ENCODE measurements at regions not wholly inside any gene's neighbourhood (a gene's known extent, or its start where the extent isn't known, plus 50 kb on each side); places are given as distances from the start of the nearest gene placed in this dataset.

- H3K9ac ChIP-seq (ENCODE audit: insufficient read depth, low read length, poor library complexity, severe bottlenecking) = no peak overlapping the region
- no peak overlapping the region for H2AFZ ChIP-seq (ENCODE audit: insufficient read depth, low read depth, low read length, poor library complexity, severe bottlenecking)
- no peak overlapping the region for H3K4me3 Mint-ChIP-seq
- no peak overlapping the region for H3K27ac ChIP-seq (ENCODE audit: low read depth in 1 of 2, low read length in 2 of 2)
- H3K4me2 ChIP-seq (replicated peaks; ENCODE audit: extremely low read depth, low read length, poor library complexity, severe bottlenecking) = no peak overlapping the region
- peaks cover 3% of the 10 kb centered on the region for H3K4me1 Mint-ChIP-seq
- H3K36me3 Mint-ChIP-seq = no peaks in the 10 kb centered on the region
- intact Hi-C loops (cut with micrococcal nuclease) = no loop called here
- no CpG with 5 or more reads among the region's 1 CpG for WGBS (ENCODE audit: insufficient coverage)
- H4K20me1 ChIP-seq (ENCODE audit: insufficient read depth, low read length) = no peaks in the 10 kb centered on the region
- no peak overlapping the region for H3K27ac Mint-ChIP-seq
- DNase-seq = no peak
- H3K4me3 ChIP-seq (replicated peaks in 1 of 3; ENCODE audit: low read depth in 2 of 3, low read length in 3 of 3) = no peak overlapping the region
- H3K79me2 ChIP-seq (ENCODE audit: insufficient read depth, low read length) = no peaks in the 10 kb centered on the region
- no peaks in the 10 kb centered on the region for H3K9me3 ChIP-seq (replicated peaks in 1 of 2; ENCODE audit: control insufficient read depth in 1 of 2, insufficient read depth in 1 of 2, low read length in 2 of 2)
- H3K36me3 ChIP-seq (replicated peaks in 1 of 2; ENCODE audit: control insufficient read depth in 1 of 2, insufficient read depth in 2 of 2, low read length in 2 of 2) = no peaks in the 10 kb centered on the region
- no peaks in the 10 kb centered on the region for H3K9me3 Mint-ChIP-seq
- TF ChIP-seq CTCF (IDR thresholded peaks at IDR 0.05) = no peak
- no peaks in the 10 kb centered on the region for H3K27me3 ChIP-seq (ENCODE audit: control insufficient read depth in 2 of 2, insufficient read depth in 2 of 2, low read length in 2 of 2)
- H3K27me3 Mint-ChIP-seq (ENCODE audit: low read depth in 3 of 3) = peaks cover 2 to 5% (median 3%) of the 10 kb centered on the region in 3 donors
- H3K4me1 ChIP-seq (ENCODE audit: control insufficient read depth in 1 of 2, insufficient read depth in 2 of 2, low read length in 2 of 2) = no peaks in the 10 kb centered on the region
Measured at GRCh38 chr7:39892361-39892760, 57.7 kb upstream of the CDK13 start.

GRCh38 chr7:39894904-39895303 lies 55.2 kb upstream of the CDK13 start:
- Mint-ChIP-seq H3K27me3 (ENCODE audit: low read depth in 3 of 3) (peaks cover 2 to 5% (median 3%) of the 10 kb centered on the region in 3 donors), H3K4me3 (no peak overlapping the region), H3K27ac (no peak overlapping the region), H3K4me1 (peaks cover 3% of the 10 kb centered on the region), H3K36me3 (no peaks in the 10 kb centered on the region), H3K9me3 (no peaks in the 10 kb centered on the region)
- Histone ChIP-seq H3K4me2 (replicated peaks; ENCODE audit: extremely low read depth, low read length, poor library complexity, severe bottlenecking) (no peak overlapping the region), H3K4me3 (replicated peaks in 1 of 3; ENCODE audit: low read depth in 2 of 3, low read length in 3 of 3) (no peak overlapping the region), H3K79me2 (ENCODE audit: insufficient read depth, low read length) (no peaks in the 10 kb centered on the region), H4K20me1 (ENCODE audit: insufficient read depth, low read length) (no peaks in the 10 kb centered on the region), H3K27me3 (ENCODE audit: control insufficient read depth in 2 of 2, insufficient read depth in 2 of 2, low read length in 2 of 2) (no peaks in the 10 kb centered on the region), H3K9ac (ENCODE audit: insufficient read depth, low read length, poor library complexity, severe bottlenecking) (no peak overlapping the region), H2AFZ (ENCODE audit: insufficient read depth, low read depth, low read length, poor library complexity, severe bottlenecking) (peak overlapping the region; percentile 47), H3K9me3 (replicated peaks in 1 of 2; ENCODE audit: control insufficient read depth in 1 of 2, insufficient read depth in 1 of 2, low read length in 2 of 2) (no peaks in the 10 kb centered on the region), H3K36me3 (replicated peaks in 1 of 2; ENCODE audit: control insufficient read depth in 1 of 2, insufficient read depth in 2 of 2, low read length in 2 of 2) (no peaks in the 10 kb centered on the region), H3K4me1 (ENCODE audit: control insufficient read depth in 1 of 2, insufficient read depth in 2 of 2, low read length in 2 of 2) (no peaks in the 10 kb centered on the region), H3K27ac (ENCODE audit: low read depth in 1 of 2, low read length in 2 of 2) (no peak overlapping the region)
- intact Hi-C loops (cut with micrococcal nuclease) = loop anchor here (5.0 kb wide), 1 partner anchor 157 kb away; no protein-coding TSS in a partner anchor
- DNase-seq = no peak
- 100% methylated on average over 1 of the region's 2 CpGs for WGBS (ENCODE audit: insufficient coverage)
- no peak for TF ChIP-seq CTCF (IDR thresholded peaks at IDR 0.05)
